Tongue (tissue), 1 donor: ENCODE measurements at regions not wholly inside any gene's neighbourhood (a gene's known extent, or its start where the extent isn't known, plus 50 kb on each side); places are given as distances from the start of the nearest gene placed in this dataset.

ENCODE experiments used
- DNase-seq: peaks from one replicate; pipeline ENCODE4 v3.0.0-alpha.2; 2015

DNA sequence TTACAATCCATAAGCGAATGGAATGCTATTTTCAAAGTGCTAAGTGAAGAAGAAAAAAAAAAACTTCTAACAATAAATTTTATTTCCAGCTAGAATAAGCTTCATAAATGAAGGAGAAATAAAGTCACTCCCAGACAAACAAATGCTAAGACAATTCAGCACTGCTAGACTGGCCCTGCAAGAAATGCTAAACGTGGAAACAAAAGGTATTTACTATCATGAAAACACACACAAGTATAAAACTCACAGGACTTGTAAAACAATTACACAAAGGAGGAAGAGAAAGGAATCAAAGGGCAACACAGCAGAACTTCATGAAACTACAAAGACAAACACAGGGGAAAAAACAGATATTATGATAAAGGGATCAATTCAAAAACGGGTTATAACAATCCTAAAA lies 85.8 kb upstream of the NELL2 start:
- DNase-seq, result no peak

GRCh38 chr12:44960856-44961255 lies 84.7 kb upstream of the NELL2 start:
- DNase-seq, result no peak

GRCh38 chr12:44960423-44960822 lies 84.3 kb upstream of the NELL2 start:
- no peak for DNase-seq

GRCh38 chr12:44947163-44947562 lies 71.0 kb upstream of the NELL2 start:
- no peak for DNase-seq

DNA sequence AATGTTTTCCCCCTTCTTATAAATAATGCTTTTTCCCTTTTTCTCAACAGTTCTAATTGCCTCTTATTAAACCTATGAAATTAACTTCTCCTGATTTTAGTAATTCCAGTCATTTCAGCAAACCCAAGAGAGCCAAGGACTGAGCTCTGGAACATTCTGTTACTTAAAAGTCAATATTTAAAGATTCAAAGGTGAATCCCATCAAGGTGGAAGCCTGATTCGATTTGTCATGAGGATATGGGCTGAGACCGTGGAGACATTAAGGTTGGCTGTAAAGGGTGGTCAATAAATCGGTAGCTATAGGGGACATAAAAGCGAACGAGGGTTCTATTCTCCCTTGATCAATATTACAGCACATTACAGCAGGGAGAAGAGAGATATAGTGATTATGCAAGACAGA lies 66.6 kb upstream of the NELL2 start:
- DNase-seq, result no peak

GRCh38 chr12:44930972-44931600 lies 55.0 kb upstream of the NELL2 start:
- DNase-seq, result peak; percentile 83

GRCh38 chr12:44929236-44929885 lies 53.2 kb upstream of the NELL2 start:
- no peak for DNase-seq
